ENCODE measurements at regions not wholly inside any gene's neighbourhood (a gene's known extent, or its start where the extent isn't known, plus 50 kb on each side); places are given as distances from the start of the nearest gene placed in this dataset.

DNA sequence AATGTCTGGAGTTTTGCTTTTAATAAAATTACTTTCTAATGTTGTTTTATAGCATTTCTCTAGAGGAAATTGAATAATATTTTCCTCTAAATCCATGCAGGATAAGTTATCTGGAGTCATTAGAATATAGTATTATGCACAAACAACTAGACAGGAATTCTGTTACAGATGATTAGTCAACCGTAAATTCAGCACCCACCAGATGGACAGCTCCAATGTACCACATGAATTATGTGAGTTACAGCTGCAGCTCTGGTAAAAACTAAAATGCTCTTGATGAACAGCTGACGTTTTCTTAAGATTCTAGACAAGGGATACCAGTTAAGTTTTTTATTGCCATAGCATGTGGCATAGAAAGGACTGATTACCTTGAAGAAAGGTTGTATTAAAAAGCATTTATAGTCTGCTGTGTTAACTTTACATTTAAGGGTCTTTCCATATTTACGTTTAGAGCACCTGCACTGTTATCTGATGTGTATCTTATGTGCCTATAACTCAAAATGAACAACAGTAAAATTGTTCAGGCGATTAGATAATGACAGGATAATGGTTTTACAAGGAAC is 321.4 kb upstream of the LRFN5 start:
- Histone ChIP-seq H3K27me3 (ENCODE audit: insufficient read depth, low read depth, severe bottlenecking) (peaks cover 25% of the 10 kb centered on the region), H3K9me3 (ENCODE audit: severe bottlenecking) (no peaks in the 10 kb centered on the region), H3K4me3 (ENCODE audit: low read depth, low read length) (no peak overlapping the region), H3K27ac (no peak overlapping the region), H3K36me3 (no peaks in the 10 kb centered on the region)
- TF ChIP-seq, protein P1, sequence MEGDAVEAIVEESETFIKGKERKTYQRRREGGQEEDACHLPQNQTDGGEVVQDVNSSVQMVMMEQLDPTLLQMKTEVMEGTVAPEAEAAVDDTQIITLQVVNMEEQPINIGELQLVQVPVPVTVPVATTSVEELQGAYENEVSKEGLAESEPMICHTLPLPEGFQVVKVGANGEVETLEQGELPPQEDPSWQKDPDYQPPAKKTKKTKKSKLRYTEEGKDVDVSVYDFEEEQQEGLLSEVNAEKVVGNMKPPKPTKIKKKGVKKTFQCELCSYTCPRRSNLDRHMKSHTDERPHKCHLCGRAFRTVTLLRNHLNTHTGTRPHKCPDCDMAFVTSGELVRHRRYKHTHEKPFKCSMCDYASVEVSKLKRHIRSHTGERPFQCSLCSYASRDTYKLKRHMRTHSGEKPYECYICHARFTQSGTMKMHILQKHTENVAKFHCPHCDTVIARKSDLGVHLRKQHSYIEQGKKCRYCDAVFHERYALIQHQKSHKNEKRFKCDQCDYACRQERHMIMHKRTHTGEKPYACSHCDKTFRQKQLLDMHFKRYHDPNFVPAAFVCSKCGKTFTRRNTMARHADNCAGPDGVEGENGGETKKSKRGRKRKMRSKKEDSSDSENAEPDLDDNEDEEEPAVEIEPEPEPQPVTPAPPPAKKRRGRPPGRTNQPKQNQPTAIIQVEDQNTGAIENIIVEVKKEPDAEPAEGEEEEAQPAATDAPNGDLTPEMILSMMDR (IDR thresholded peaks at IDR 0.05; ENCODE audit: low read depth, low read length) = no peak
- no peak for DNase-seq

DNA sequence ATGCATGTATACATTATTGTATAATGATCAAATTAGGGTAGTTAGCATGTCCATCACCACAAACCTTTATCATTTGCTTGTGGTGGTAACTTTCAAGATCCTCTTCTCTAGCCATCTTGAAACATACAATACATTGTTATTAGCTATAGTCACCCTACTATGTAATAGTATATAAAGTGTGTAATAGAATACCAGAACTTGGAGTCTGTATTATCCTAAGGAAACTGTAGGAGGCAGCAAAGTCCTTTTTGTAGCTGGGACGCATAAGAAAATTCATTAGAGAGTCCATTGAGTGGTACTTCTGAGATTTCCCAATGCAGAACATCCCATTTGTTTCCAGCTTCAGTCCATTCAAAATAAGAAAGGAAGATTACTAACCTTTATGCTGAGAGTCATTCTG is 325.9 kb upstream of the LRFN5 start:
- Histone ChIP-seq H3K36me3 (no peaks in the 10 kb centered on the region), H3K9me3 (ENCODE audit: severe bottlenecking) (no peaks in the 10 kb centered on the region), H3K27me3 (ENCODE audit: insufficient read depth, low read depth, severe bottlenecking) (peaks cover 16% of the 10 kb centered on the region), H3K4me3 (ENCODE audit: low read depth, low read length) (no peak overlapping the region), H3K27ac (no peak overlapping the region)
- DNase-seq = no peak
- TF ChIP-seq, protein P1 (IDR thresholded peaks at IDR 0.05; ENCODE audit: low read depth, low read length) = no peak

DNA sequence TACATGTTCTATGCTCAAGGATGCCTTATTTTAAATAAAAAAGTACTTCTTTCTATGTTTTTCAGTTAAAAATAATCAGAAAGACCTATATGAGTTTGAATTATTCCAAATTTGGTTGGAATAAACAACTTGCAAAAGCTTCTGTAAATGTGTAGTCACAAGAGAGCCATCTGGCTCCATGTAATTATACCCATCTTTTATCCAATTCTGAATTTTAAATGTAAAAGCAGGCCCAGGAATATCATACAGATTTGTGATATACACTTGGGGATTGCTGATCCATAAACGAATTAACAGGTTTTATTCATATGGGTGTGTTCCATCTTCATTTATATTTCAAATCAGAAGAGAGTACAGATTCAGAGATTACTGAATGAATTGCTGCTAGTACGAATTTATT is 329.2 kb upstream of the LRFN5 start:
- Histone ChIP-seq H3K36me3 (no peaks in the 10 kb centered on the region), H3K27me3 (ENCODE audit: insufficient read depth, low read depth, severe bottlenecking) (peaks cover 3% of the 10 kb centered on the region), H3K27ac (no peak overlapping the region), H3K4me3 (ENCODE audit: low read depth, low read length) (no peak overlapping the region), H3K9me3 (ENCODE audit: severe bottlenecking) (no peaks in the 10 kb centered on the region)
- TF ChIP-seq, protein P1 (IDR thresholded peaks at IDR 0.05; ENCODE audit: low read depth, low read length) = no peak
- DNase-seq = no peak

DNA sequence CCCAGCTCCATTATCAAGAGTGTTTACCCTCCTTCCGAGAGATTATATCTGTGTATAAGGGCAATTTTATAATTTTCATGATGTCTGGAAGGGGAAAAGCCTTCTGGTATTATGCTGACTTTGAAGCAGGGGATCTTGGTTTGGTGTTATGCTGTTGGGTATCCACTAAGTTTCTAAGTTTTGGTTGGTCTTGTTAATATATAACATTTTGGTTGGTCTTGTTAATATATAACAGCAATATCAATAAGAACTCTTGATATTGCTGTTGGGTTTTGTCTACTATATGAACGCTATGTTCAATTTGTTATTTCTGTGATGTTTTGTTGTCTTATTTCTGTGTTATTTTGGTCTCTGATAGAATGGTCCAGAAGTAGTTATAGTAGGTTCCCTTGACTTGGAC is 349.2 kb upstream of the LRFN5 start:
- no peak overlapping the region for H3K27ac ChIP-seq
- no peaks in the 10 kb centered on the region for H3K9me3 ChIP-seq (ENCODE audit: severe bottlenecking)
- TF ChIP-seq, protein P1 (IDR thresholded peaks at IDR 0.05; ENCODE audit: low read depth, low read length) = no peak
- H3K4me3 ChIP-seq (ENCODE audit: low read depth, low read length) = no peak overlapping the region
- DNase-seq = no peak
- H3K27me3 ChIP-seq (ENCODE audit: insufficient read depth, low read depth, severe bottlenecking) = peaks cover 24% of the 10 kb centered on the region
- no peaks in the 10 kb centered on the region for H3K36me3 ChIP-seq

DNA sequence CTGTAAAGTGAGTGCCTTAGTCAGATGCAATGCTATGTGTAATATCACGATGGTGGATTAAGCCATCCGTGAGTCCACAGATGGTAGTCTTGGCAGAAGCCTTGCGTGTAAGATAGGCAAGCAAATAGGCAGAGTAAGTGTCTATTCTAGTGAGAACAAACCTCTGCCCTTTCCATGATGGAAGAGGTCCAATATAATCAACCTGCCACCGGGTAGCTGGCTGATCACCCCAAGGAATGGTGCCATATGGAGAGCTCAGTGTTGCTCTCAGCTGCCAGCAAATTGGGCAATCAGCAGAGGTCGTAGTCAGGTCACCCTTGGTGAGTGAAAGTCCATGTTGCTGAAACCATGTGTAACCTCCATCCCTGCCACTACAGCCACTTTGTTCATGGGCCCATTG is 371.2 kb upstream of the LRFN5 start:
- no peak overlapping the region for H3K27ac ChIP-seq
- no peaks in the 10 kb centered on the region for H3K36me3 ChIP-seq
- peaks cover 5% of the 10 kb centered on the region for H3K27me3 ChIP-seq (ENCODE audit: insufficient read depth, low read depth, severe bottlenecking)
- no peak overlapping the region for H3K4me3 ChIP-seq (ENCODE audit: low read depth, low read length)
- TF ChIP-seq, protein P1 (IDR thresholded peaks at IDR 0.05; ENCODE audit: low read depth, low read length) = no peak
- H3K9me3 ChIP-seq (ENCODE audit: severe bottlenecking) = no peaks in the 10 kb centered on the region
- no peak for DNase-seq

DNA sequence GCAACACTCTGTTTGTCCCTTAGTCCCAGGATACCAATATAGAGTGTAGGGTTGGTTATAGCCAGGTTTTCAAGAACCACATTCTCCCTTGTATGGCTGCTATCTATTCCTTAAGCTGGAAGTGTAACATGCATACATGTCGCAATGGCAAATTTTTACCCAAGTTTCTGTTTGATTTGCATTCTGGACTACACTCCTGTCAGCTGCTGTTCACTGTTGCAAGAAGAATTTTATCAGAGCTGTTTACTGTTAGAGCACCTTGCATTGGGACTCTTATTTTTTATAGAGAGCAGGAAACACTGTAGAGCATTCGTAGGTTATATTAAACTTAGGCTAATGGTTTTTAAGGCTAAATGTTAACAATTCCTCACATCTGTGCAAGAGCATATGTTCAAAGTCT is 376.0 kb upstream of the LRFN5 start:
- no peak for DNase-seq
- Histone ChIP-seq H3K36me3 (no peaks in the 10 kb centered on the region), H3K27ac (no peak overlapping the region), H3K27me3 (ENCODE audit: insufficient read depth, low read depth, severe bottlenecking) (peaks cover 10% of the 10 kb centered on the region), H3K4me3 (ENCODE audit: low read depth, low read length) (no peak overlapping the region), H3K9me3 (ENCODE audit: severe bottlenecking) (no peaks in the 10 kb centered on the region)
- TF ChIP-seq, protein P1 (IDR thresholded peaks at IDR 0.05; ENCODE audit: low read depth, low read length) = no peak

All from WERI-Rb-1 (cell line).